Fibroblast of lung (primary cell): ENCODE measurements at regions not wholly inside any gene's neighbourhood (a gene's known extent, or its start where the extent isn't known, plus 50 kb on each side); places are given as distances from the start of the nearest gene placed in this dataset.

Experiments used
- DNase-seq, 2 donors: peaks; one replicate each; pipeline versions ENCODE4 v3.0.0 to v3.0.0-alpha.2; 2010; ENCODE audit warnings: low read depth in 2 of 2
- H2AFZ ChIP-seq: 2 replicates; pipeline ENCODE4 v1.5.1; 2012; ENCODE audit warnings: low read length, control low read depth, inconsistent platforms
- H3K27ac ChIP-seq: 2 replicates; pipeline ENCODE4 v1.5.1; 2011; ENCODE audit warnings: low read length, control low read depth; ENCODE audit not compliant: insufficient read depth
- H3K27me3 ChIP-seq: 2 replicates; pipeline ENCODE4 v1.5.1; 2011; ENCODE audit warnings: mild to moderate bottlenecking, low read length; ENCODE audit not compliant: control insufficient read depth, insufficient read depth
- H3K36me3 ChIP-seq: 2 replicates; pipeline ENCODE4 v1.5.1; 2011; ENCODE audit warnings: low read length; ENCODE audit not compliant: control insufficient read depth, insufficient read depth
- H3K4me1 ChIP-seq: 2 replicates; pipeline ENCODE4 v1.5.1; 2011; ENCODE audit warnings: low read length; ENCODE audit not compliant: control insufficient read depth, insufficient read depth; ENCODE audit errors: extremely low read depth
- H3K4me2 ChIP-seq: 2 replicates; pipeline ENCODE4 v1.5.1; 2011; ENCODE audit warnings: low read length, control low read depth; ENCODE audit not compliant: insufficient read depth; ENCODE audit errors: extremely low read depth
- H3K4me3 ChIP-seq, 4 experiments: fragments of 200-600 bp in 1 of 4; sonication (generic) in 1 of 4; replicated peaks in 1 of 4; 2 replicates each; pipeline ENCODE4 v1.5.1; 2011 to 2016; ENCODE audit warnings: low read length in 4 of 4, low read depth in 3 of 4, mild to moderate bottlenecking in 3 of 4, control low read depth in 2 of 4, inconsistent platforms in 1 of 4, mixed read lengths in 1 of 4; ENCODE audit not compliant: insufficient read depth in 1 of 4; ENCODE audit errors: control extremely low read depth in 1 of 4
- H3K79me2 ChIP-seq: 2 replicates; pipeline ENCODE4 v1.5.1; 2012; ENCODE audit warnings: mild to moderate bottlenecking, low read length, inconsistent platforms; ENCODE audit not compliant: control insufficient read depth, insufficient read depth
- H3K9ac ChIP-seq: 2 replicates; pipeline ENCODE4 v1.5.1; 2011; ENCODE audit warnings: mild to moderate bottlenecking, low read length, control low read depth; ENCODE audit not compliant: insufficient read depth
- H3K9me3 ChIP-seq: 2 replicates; pipeline ENCODE4 v1.5.1; 2012; ENCODE audit warnings: low read depth, low read length; ENCODE audit not compliant: control insufficient read depth, insufficient read depth
- H4K20me1 ChIP-seq: 2 replicates; pipeline ENCODE4 v1.5.1; 2011; ENCODE audit warnings: low read length; ENCODE audit not compliant: control insufficient read depth, insufficient read depth; ENCODE audit errors: extremely low read depth
- CTCF ChIP-seq, 2 donors: IDR thresholded peaks in 1 of 2; conservative IDR thresholded peaks in 1 of 2; 1 replicate in 1 of 2; 2 replicates in 1 of 2; pipeline ENCODE4 v1.5.1; 2011 to 2012; ENCODE audit warnings: low read length in 2 of 2, control low read depth in 1 of 2, inconsistent platforms in 1 of 2, low read depth in 1 of 2, mild to moderate bottlenecking in 1 of 2
- EZH2 ChIP-seq: IDR thresholded peaks from 2 replicates; pipeline ENCODE4 v1.5.1; 2012; ENCODE audit warnings: low read length, control low read depth, mild to moderate bottlenecking; ENCODE audit errors: missing control alignments

- TF ChIP-seq CTCF (conservative IDR thresholded peaks at IDR 0.05 in 1 of 2, IDR thresholded peaks at IDR 0.05 in 1 of 2; ENCODE audit: low read depth in 1 of 2, low read length in 2 of 2) (no peak), EZH2 (no peak)
- no peaks in the 10 kb centered on the region for H3K36me3 ChIP-seq
- no peaks in the 10 kb centered on the region for H3K9me3 ChIP-seq
- no peak overlapping the region for H3K27ac ChIP-seq
- DNase-seq: no peak
- H3K27me3 ChIP-seq: no peaks in the 10 kb centered on the region
- no peaks in the 10 kb centered on the region for H4K20me1 ChIP-seq
- no peak overlapping the region for H3K4me2 ChIP-seq
- no peak overlapping the region for H3K9ac ChIP-seq
- H3K4me3 ChIP-seq: no peak overlapping the region
- no peaks in the 10 kb centered on the region for H3K4me1 ChIP-seq
- no peaks in the 10 kb centered on the region for H3K79me2 ChIP-seq
- no peak overlapping the region for H2AFZ ChIP-seq
These were observed 356.3 kb downstream of the VRK1 start for GRCh38 chr14:97153527-97153926.

GRCh38 chr14:97155320-97155719, 358.1 kb downstream of the VRK1 start:
- no peaks in the 10 kb centered on the region for H3K4me1 ChIP-seq
- H3K9ac ChIP-seq: no peak overlapping the region
- H3K4me3 ChIP-seq: no peak overlapping the region
- H2AFZ ChIP-seq: no peak overlapping the region
- TF ChIP-seq EZH2: no peak
- TF ChIP-seq CTCF (conservative IDR thresholded peaks at IDR 0.05 in 1 of 2, IDR thresholded peaks at IDR 0.05 in 1 of 2; ENCODE audit: low read depth in 1 of 2, low read length in 2 of 2): no peak
- H4K20me1 ChIP-seq: no peaks in the 10 kb centered on the region
- no peaks in the 10 kb centered on the region for H3K27me3 ChIP-seq
- DNase-seq: no peak
- H3K79me2 ChIP-seq: no peaks in the 10 kb centered on the region
- H3K36me3 ChIP-seq: no peaks in the 10 kb centered on the region
- no peak overlapping the region for H3K4me2 ChIP-seq
- no peaks in the 10 kb centered on the region for H3K9me3 ChIP-seq
- no peak overlapping the region for H3K27ac ChIP-seq

GRCh38 chr14:97155814-97156213, 358.6 kb downstream of the VRK1 start:
- no peak overlapping the region for H3K4me3 ChIP-seq
- no peak overlapping the region for H3K27ac ChIP-seq
- no peak overlapping the region for H2AFZ ChIP-seq
- no peaks in the 10 kb centered on the region for H3K79me2 ChIP-seq
- H3K4me1 ChIP-seq: no peaks in the 10 kb centered on the region
- no peak overlapping the region for H3K4me2 ChIP-seq
- H4K20me1 ChIP-seq: no peaks in the 10 kb centered on the region
- no peak overlapping the region for H3K9ac ChIP-seq
- H3K27me3 ChIP-seq: no peaks in the 10 kb centered on the region
- TF ChIP-seq CTCF (conservative IDR thresholded peaks at IDR 0.05 in 1 of 2, IDR thresholded peaks at IDR 0.05 in 1 of 2; ENCODE audit: low read depth in 1 of 2, low read length in 2 of 2) (no peak), EZH2 (no peak)
- no peaks in the 10 kb centered on the region for H3K9me3 ChIP-seq
- no peak for DNase-seq
- H3K36me3 ChIP-seq: no peaks in the 10 kb centered on the region
